Thymus (tissue), 11 donors: ENCODE measurements at regions not wholly inside any gene's neighbourhood (a gene's known extent, or its start where the extent isn't known, plus 50 kb on each side); places are given as distances from the start of the nearest gene placed in this dataset.

Source experiments
- DNase-seq, 9 donors: peaks; one replicate each; pipeline ENCODE4 v3.0.0-alpha.2; 2013; ENCODE audit warnings: low spot score in 9 of 9, low read depth in 6 of 9, missing footprints in 1 of 9
- H3K27ac ChIP-seq, 2 donors: one replicate each; pipeline ENCODE4 v1.5.1; 2013; ENCODE audit warnings: control low read depth in 1 of 2, low read depth in 1 of 2, low read length in 1 of 2, mild to moderate bottlenecking in 1 of 2, moderate library complexity in 1 of 2
- H3K27me3 ChIP-seq, 2 donors: one replicate each; pipeline ENCODE4 v1.5.1; 2013; ENCODE audit warnings: low read length in 1 of 2; ENCODE audit not compliant: control insufficient read depth in 2 of 2, insufficient read depth in 1 of 2
- H3K36me3 ChIP-seq, 2 donors: one replicate each; pipeline ENCODE4 v1.5.1; 2013; ENCODE audit warnings: low read length in 1 of 2, mild to moderate bottlenecking in 1 of 2, moderate library complexity in 1 of 2; ENCODE audit not compliant: control insufficient read depth in 2 of 2, insufficient read depth in 2 of 2
- H3K4me1 ChIP-seq, 2 donors: one replicate each; pipeline ENCODE4 v1.5.1; 2013; ENCODE audit warnings: low read length in 2 of 2; ENCODE audit not compliant: control insufficient read depth in 2 of 2, insufficient read depth in 2 of 2
- H3K4me3 ChIP-seq, 2 donors: one replicate each; pipeline ENCODE4 v1.5.1; 2013; ENCODE audit warnings: low read length in 2 of 2, control low read depth in 1 of 2, mild to moderate bottlenecking in 1 of 2
- H3K9me3 ChIP-seq, 2 donors: one replicate each; pipeline ENCODE4 v1.5.1; 2013; ENCODE audit warnings: low read length in 1 of 2, mild to moderate bottlenecking in 1 of 2; ENCODE audit not compliant: control insufficient read depth in 2 of 2, insufficient read depth in 1 of 2
- WGBS: extraction: QIAGEN DNeasy Blood & Tissue Kit; methylation state at CpG from one replicate; pipeline ENCODE4 v1.1.7; 2013; 5-methylcytosine and 5-hydroxymethylcytosine counted together
- donor health status: healthy.

- Histone ChIP-seq H3K27me3 (no peaks in the 10 kb centered on the region), H3K9me3 (no peaks in the 10 kb centered on the region), H3K4me3 (no peak overlapping the region), H3K36me3 (no peaks in the 10 kb centered on the region), H3K27ac (no peak overlapping the region), H3K4me1 (no peaks in the 10 kb centered on the region)
- 97% methylated on average over 8 of the region's 8 CpGs for WGBS
- DNase-seq, result no peak
Observed at GRCh38 chr12:89984846-89985245, 276.2 kb upstream of the ATP2B1 start.

DNA sequence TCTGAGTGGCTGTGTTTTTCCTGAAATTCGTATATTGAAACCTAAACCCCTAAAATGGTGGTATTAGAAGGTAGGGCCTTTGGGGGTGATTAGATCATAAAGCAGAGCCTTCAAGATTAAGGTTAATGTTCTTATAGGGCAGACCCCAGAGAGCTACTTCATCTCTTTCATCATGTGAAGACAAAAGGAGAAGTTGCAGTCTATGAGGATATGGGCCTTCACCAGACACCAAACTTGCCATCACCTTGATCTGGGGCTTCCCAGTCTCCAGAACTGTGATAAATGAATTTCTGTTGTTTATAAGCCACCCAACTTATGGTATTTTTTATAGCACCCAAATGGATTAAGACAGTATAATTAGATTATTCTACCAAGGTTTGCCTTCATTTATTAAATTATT is 275.0 kb upstream of the ATP2B1 start:
- Histone ChIP-seq H3K4me3 (no peak overlapping the region), H3K27me3 (no peaks in the 10 kb centered on the region), H3K9me3 (no peaks in the 10 kb centered on the region), H3K4me1 (no peaks in the 10 kb centered on the region), H3K36me3 (no peaks in the 10 kb centered on the region), H3K27ac (no peak overlapping the region)
- WGBS, result 98% methylated on average over 1 of the region's 1 CpG
- DNase-seq, result no peak

DNA sequence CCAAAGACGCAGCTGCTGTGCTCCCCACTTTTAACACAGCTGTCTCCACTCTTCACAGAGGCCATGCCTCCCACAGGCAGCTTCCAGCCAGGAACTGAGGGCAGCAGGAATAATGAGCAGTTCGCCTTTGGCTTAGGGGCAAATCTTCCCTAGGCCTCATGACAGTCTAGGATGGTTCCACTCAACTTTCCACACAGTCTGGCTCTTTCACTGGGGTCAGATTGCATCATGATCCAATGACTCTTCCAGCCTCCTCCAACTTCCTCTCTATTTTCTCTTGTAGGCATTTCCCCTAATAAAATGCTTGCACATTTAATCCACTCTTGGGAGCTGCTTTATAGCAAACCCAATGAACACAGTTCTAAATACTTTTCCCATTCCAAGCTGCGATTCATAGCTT is 271.6 kb upstream of the ATP2B1 start:
- no peaks in the 10 kb centered on the region for H3K4me1 ChIP-seq
- no peaks in the 10 kb centered on the region for H3K9me3 ChIP-seq
- H3K27me3 ChIP-seq, result no peaks in the 10 kb centered on the region
- no peaks in the 10 kb centered on the region for H3K36me3 ChIP-seq
- H3K4me3 ChIP-seq, result no peak overlapping the region
- DNase-seq, result no peak
- 95% methylated on average over 3 of the region's 3 CpGs for WGBS
- H3K27ac ChIP-seq, result no peak overlapping the region

GRCh38 chr12:89977405-89978085 is 268.9 kb upstream of the ATP2B1 start:
- no peak for DNase-seq
- Histone ChIP-seq H3K4me1 (no peaks in the 10 kb centered on the region), H3K36me3 (no peaks in the 10 kb centered on the region), H3K9me3 (no peaks in the 10 kb centered on the region), H3K4me3 (no peak overlapping the region), H3K27me3 (no peaks in the 10 kb centered on the region), H3K27ac (no peak overlapping the region)
- 77% methylated on average over 10 of the region's 10 CpGs for WGBS

- no peak for DNase-seq
- H3K36me3 ChIP-seq, result no peaks in the 10 kb centered on the region
- no peaks in the 10 kb centered on the region for H3K27me3 ChIP-seq
- no peaks in the 10 kb centered on the region for H3K4me1 ChIP-seq
- H3K4me3 ChIP-seq, result no peak overlapping the region
- no peak overlapping the region for H3K27ac ChIP-seq
- 97% methylated on average over 4 of the region's 4 CpGs for WGBS
- no peaks in the 10 kb centered on the region for H3K9me3 ChIP-seq
Observed at GRCh38 chr12:89976866-89977265, 268.2 kb upstream of the ATP2B1 start.

GRCh38 chr12:89975574-89975973 is 266.9 kb upstream of the ATP2B1 start:
- Histone ChIP-seq H3K36me3 (no peaks in the 10 kb centered on the region), H3K27ac (no peak overlapping the region), H3K27me3 (no peaks in the 10 kb centered on the region), H3K4me1 (peaks cover 0 to 6% of the 10 kb centered on the region in 2 donors), H3K4me3 (no peak overlapping the region), H3K9me3 (no peaks in the 10 kb centered on the region)
- no peak for DNase-seq
- WGBS, result 93% methylated on average over 4 of the region's 4 CpGs

DNA sequence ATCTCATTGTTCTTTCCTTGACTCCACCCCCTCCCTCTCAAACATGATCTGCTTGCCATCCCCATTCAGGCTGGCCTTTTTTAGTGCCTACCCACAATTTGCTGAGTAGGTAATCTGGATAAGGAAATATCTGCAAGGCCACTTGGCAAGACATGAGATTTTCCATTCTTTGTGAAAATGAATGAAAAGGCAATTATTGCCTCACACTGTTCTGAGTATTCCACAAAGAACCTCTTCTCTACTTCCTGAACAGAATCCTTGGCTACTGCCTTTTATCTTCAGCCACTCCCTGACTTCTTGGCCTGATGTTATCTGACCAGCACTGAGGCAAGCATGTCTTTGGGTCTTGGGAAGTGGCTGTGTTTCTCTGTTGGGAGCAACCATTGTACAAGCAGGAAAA is 263.2 kb upstream of the ATP2B1 start:
- no peak overlapping the region for H3K4me3 ChIP-seq
- no peaks in the 10 kb centered on the region for H3K9me3 ChIP-seq
- peaks cover 0 to 6% of the 10 kb centered on the region in 2 donors for H3K4me1 ChIP-seq
- H3K36me3 ChIP-seq, result no peaks in the 10 kb centered on the region
- H3K27ac ChIP-seq, result no peak overlapping the region
- no peaks in the 10 kb centered on the region for H3K27me3 ChIP-seq
- DNase-seq, result no peak

DNA sequence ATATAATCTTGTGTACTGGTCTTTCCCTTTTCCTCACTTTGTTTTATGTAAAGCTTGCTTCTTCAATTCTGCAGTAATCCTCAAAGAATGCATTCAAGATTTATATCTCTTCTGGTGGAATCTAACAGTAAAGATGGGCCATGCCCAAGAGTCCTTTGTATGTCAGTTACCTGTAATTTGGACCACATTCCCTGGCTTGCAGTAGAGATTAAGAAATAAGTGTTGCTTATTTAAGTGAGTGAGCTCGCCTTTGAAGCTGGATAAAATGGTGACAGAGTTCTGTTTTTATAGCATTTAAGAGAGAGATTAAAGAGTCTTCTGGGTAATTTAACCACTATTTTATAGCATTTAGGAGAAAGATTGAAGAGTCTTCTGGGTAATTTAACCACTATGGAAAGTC is 262.1 kb upstream of the ATP2B1 start:
- 95% methylated on average over 1 of the region's 1 CpG for WGBS
- H3K4me1 ChIP-seq, result peaks cover 0 to 6% of the 10 kb centered on the region in 2 donors
- H3K27ac ChIP-seq, result no peak overlapping the region
- H3K4me3 ChIP-seq, result no peak overlapping the region
- DNase-seq, result no peak
- H3K36me3 ChIP-seq, result no peaks in the 10 kb centered on the region
- no peaks in the 10 kb centered on the region for H3K9me3 ChIP-seq
- no peaks in the 10 kb centered on the region for H3K27me3 ChIP-seq

DNA sequence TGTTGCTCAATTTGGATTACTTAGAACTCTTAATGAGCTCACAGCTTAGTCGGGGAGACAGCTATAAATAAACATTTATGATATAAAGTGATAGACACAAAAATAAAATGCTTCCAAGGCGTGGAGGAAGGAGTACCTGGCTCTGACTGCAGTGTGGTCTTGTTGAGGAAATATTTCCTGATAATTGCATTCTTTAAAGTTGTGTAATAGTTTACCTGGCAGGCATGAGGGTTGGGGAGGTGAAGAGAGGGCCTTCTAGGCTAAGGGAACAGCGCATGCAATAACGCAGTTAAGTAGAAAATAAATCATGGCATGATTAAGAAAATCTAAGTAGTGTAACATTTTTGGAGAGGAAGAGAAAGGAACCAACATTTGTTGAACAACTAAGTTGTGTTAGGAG is 260.5 kb upstream of the ATP2B1 start:
- no peak overlapping the region for H3K27ac ChIP-seq
- H3K36me3 ChIP-seq, result no peaks in the 10 kb centered on the region
- peaks cover 0 to 6% of the 10 kb centered on the region in 2 donors for H3K4me1 ChIP-seq
- H3K9me3 ChIP-seq, result no peaks in the 10 kb centered on the region
- no peak overlapping the region for H3K4me3 ChIP-seq
- no peak for DNase-seq
- H3K27me3 ChIP-seq, result no peaks in the 10 kb centered on the region
- WGBS, result 98% methylated on average over 4 of the region's 4 CpGs
